Fibroblast of lung (primary cell): ENCODE measurements at regions not wholly inside any gene's neighbourhood (a gene's known extent, or its start where the extent isn't known, plus 50 kb on each side); places are given as distances from the start of the nearest gene placed in this dataset.

Experiments used
- CTCF ChIP-seq, 2 donors: IDR thresholded peaks in 1 of 2; conservative IDR thresholded peaks in 1 of 2; 1 replicate in 1 of 2; 2 replicates in 1 of 2; pipeline ENCODE4 v1.5.1; 2011 to 2012; ENCODE audit warnings: low read length in 2 of 2, control low read depth in 1 of 2, inconsistent platforms in 1 of 2, low read depth in 1 of 2, mild to moderate bottlenecking in 1 of 2
- EZH2 ChIP-seq: IDR thresholded peaks from 2 replicates; pipeline ENCODE4 v1.5.1; 2012; ENCODE audit warnings: low read length, control low read depth, mild to moderate bottlenecking; ENCODE audit errors: missing control alignments

- TF ChIP-seq EZH2 (no peak), CTCF (conservative IDR thresholded peaks at IDR 0.05 in 1 of 2, IDR thresholded peaks at IDR 0.05 in 1 of 2; ENCODE audit: low read depth in 1 of 2, low read length in 2 of 2) (peak; percentile 49 to 54)
Measured at GRCh38 chr21:17925899-17926298, 106.7 kb upstream of the C21orf91 start.
